GM18873 (cell line): ENCODE measurements at regions not wholly inside any gene's neighbourhood (a gene's known extent, or its start where the extent isn't known, plus 50 kb on each side); places are given as distances from the start of the nearest gene placed in this dataset.

Experiments
- ATAC-seq: cut with Tn5 transposase; IDR thresholded peaks from one replicate; pipeline ENCODE4 v1.9.1; 2021; ENCODE audit warnings: mild to moderate bottlenecking, moderate library complexity, moderate number of reproducible peaks; ENCODE audit not compliant: unreplicated experiment, low FRiP score

DNA sequence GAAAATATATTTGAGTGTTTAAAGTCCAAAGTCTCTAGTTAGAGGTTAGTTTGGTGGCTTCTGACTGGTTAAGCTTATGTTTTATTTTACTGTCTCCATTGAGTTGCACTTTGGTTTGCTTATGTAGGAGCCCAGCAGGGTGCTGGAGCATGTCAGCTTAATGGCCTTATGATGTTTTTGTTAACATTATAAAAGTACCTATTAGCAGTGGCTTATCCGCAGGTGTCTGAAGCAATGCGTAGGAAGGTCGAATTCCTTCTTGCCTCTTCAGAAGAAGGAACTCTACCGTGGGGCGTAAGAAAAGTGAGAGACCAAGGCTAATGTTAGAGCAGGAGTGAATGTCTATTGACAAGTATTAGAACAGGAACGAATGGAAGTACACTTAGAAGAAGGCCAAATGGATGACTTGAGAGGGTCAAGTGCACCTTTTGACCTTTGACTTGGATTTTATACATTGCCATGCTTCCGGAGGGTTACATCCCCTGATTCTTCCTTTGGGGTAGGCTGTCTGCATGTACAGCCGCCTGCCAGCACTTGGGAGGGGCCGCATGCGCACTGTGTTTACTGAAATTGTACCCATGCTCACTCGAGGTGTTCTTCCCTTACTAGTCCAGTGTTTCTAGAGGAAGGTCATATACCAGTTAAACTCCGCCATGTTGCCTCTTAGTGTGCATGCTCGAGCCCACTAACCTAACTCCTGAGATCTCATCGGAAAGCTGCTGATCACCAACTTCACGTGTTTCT lies 793.9 kb upstream of the PCDH9 start:
- no peak for ATAC-seq

- no peak for ATAC-seq
These were observed 789.8 kb upstream of the PCDH9 start for GRCh38 chr13:68019901-68020300.

GRCh38 chr13:68009546-68009945 lies 779.4 kb upstream of the PCDH9 start:
- no peak for ATAC-seq

- ATAC-seq, result no peak
These were observed 777.4 kb upstream of the PCDH9 start for GRCh38 chr13:68007576-68007975.

DNA sequence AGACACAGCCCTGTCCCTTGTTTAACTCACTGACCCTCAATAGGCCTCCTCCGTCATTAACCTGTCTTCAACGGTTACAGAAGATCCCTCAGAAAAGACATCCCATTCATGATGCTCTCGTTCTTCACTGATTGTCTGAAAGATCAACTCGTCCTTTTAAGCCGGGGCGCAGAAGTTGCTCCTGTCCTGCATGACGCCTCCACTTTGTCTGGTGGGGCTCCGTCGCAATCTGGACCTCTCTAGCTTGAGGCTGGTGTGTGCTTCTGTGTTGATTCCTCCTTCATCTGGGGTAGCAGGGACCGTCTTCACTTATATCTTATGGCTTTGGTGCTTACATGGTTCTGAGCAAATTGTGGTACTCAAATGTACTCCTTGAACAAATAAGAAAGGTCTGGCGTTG lies 766.0 kb upstream of the PCDH9 start:
- ATAC-seq, result no peak

DNA sequence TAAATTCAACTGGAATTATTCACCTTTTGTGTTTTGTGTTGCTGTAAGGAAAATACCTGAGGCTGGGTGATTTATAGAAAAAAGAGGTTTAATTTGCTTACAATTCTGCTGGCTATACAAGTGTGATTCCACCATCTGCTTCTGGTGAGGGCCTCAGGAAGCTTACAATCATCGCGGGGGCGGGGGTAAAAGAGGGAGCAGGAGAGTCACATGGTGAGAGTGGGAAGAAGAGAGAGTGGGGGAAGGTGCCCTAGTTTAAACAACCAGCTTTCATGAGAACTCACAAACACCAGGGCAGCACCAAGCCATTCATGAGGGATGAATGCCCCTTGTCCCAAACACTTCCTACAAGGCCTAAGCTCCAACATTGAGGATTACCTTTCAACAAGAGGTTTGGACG lies 760.7 kb upstream of the PCDH9 start:
- no peak for ATAC-seq

GRCh38 chr13:67986234-67986633 lies 756.1 kb upstream of the PCDH9 start:
- no peak for ATAC-seq

GRCh38 chr13:67977066-67977465 lies 746.9 kb upstream of the PCDH9 start:
- no peak for ATAC-seq

- no peak for ATAC-seq
These were observed 741.2 kb upstream of the PCDH9 start for GRCh38 chr13:67971291-67971690.

DNA sequence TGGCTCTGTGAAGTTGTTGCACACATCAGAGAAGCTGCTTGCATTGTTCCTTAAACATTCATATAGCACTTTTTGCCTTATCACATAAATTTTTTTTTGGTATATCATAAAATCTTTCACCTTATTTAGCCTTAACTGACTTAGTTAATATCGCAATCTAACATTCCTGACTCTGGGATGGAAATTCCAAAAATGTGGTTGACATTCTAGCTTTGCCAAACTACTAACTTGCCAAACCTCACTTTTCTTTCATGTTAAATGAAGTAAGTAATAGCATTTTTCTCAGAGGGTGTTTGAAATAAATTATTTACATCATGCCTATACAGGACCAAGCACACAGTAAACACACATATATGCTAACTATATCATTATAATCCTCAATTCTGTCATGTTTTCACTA lies 736.9 kb upstream of the PCDH9 start:
- no peak for ATAC-seq

DNA sequence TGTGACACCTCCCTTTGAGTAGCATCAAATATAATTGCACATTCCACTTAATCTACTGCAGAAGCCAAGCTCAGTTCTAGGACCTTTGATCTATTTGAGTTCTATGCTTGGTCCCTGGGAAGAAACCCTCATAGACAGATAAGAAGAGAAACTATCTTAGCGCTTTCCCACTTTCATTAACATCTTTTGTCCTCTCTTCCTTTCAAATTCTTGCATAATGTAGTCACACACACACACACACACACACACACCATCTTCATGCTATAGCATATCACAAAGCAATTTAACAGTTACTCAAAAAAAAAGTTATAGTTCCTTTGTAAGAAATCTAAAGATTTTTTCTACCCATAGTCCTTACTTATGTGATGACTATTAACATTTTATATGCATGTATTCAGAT lies 735.9 kb upstream of the PCDH9 start:
- no peak for ATAC-seq

DNA sequence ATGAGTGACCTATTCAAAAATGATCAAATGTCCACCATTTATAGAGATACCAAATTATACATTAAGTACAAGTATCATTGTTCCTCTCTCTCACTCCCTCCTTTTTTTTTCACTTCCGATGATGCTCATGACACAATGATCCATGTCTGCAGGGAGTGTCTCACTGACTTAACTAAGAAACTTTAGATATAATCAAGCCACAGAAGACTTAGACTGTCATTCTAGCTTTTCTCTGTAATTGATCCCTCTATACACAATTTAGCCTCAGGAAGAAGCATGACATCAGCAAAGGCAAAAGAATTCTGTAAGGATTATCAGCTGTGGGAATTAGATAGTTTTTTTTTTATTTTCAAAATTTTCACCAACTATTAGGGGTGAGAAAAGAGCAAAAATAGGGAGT lies 734.9 kb upstream of the PCDH9 start:
- ATAC-seq, result no peak

GRCh38 chr13:67964091-67964490 lies 734.0 kb upstream of the PCDH9 start:
- ATAC-seq, result no peak

DNA sequence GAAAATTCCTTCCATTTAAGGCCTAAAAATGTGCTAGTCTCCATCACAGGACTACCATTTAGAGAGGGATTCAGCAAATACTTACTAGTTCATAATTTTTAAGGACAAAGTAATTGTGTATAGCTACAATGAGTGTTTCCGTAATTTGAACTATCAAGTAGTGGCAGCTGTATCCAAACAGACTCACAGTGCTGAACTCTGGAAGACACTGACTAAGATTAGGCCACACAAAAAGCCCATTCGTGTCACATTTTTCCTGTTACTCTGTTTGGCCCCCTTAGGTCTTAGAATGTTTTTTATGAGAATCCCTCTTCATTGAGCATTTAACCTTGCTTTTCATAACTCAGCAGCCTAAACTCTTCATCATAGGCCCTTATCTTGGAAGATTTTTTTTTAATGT lies 731.2 kb upstream of the PCDH9 start:
- ATAC-seq, result no peak

- no peak for ATAC-seq
These were observed 721.3 kb upstream of the PCDH9 start for GRCh38 chr13:67951431-67951830.

DNA sequence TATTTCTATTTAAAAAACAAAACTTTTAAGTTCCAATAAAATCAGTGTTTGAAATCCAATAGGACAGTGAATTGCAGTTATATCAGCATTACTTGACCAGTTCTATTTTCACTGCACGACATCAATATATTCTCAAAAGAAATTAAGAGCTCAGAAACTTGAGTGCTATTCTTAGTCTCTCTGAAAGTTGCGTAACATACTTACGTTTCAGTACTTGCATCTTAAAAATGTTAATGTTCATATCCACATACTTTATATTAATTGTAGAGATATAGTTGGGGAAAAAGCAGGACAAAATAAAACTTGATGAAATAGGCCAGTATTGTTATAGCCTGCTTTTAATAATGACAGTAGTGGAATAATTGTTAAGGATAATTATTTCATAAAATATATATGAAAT lies 720.5 kb upstream of the PCDH9 start:
- no peak for ATAC-seq

- ATAC-seq, result no peak
These were observed 716.0 kb upstream of the PCDH9 start for GRCh38 chr13:67946131-67946530.

GRCh38 chr13:67943116-67943515 lies 713.0 kb upstream of the PCDH9 start:
- no peak for ATAC-seq

DNA sequence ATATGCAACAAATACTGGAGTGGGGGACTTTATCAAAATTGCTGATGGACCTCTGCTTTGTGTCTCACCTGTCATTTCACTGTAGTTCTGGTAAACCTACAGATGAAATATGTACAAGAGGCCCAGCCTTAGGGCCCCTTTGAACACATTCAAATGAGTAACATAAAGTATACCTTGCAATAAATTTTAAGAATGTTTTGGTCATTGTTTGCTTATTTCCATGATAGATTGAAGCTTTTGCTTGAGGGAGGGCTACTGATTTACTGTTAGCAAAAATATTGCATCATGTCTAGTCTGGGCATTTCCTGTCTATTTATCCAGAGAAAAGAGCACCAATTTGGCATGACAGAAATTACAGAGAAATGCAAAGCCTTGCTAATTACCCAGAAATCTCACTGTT lies 705.5 kb upstream of the PCDH9 start:
- ATAC-seq, result no peak

GRCh38 chr13:67934617-67935330 lies 704.6 kb upstream of the PCDH9 start:
- no peak for ATAC-seq

GRCh38 chr13:67932991-67933390 lies 702.9 kb upstream of the PCDH9 start:
- ATAC-seq, result no peak

GRCh38 chr13:67917291-67917987 lies 687.3 kb upstream of the PCDH9 start:
- ATAC-seq, result no peak
